Liver (tissue), 3 donors: ENCODE measurements at regions not wholly inside any gene's neighbourhood (a gene's known extent, or its start where the extent isn't known, plus 50 kb on each side); places are given as distances from the start of the nearest gene placed in this dataset.

ENCODE experiments used
- FOXA1 ChIP-seq: IDR thresholded peaks from 2 replicates; pipeline ENCODE4 v1.6.1; 2016; ENCODE audit warnings: antibody characterized with exemption
- GABPA ChIP-seq, 2 donors: IDR thresholded peaks in 1 of 2; conservative IDR thresholded peaks in 1 of 2; 2 replicates each; pipeline ENCODE4 v1.6.1; 2016; ENCODE audit warnings: antibody characterized with exemption in 2 of 2, mild to moderate bottlenecking in 1 of 2, moderate library complexity in 1 of 2
- JUND ChIP-seq, 2 donors: IDR thresholded peaks; 2 replicates each; pipeline ENCODE4 v1.6.1; 2016; ENCODE audit warnings: antibody characterized with exemption in 2 of 2
- RAD21 ChIP-seq, 2 donors: IDR thresholded peaks; 2 replicates each; pipeline ENCODE4 v1.6.1; 2016; ENCODE audit warnings: antibody characterized with exemption in 2 of 2, mild to moderate bottlenecking in 2 of 2
- SP1 ChIP-seq: IDR thresholded peaks from 2 replicates; pipeline ENCODE4 v1.6.1; 2018; ENCODE audit warnings: antibody characterized with exemption, mild to moderate bottlenecking
- TAF1 ChIP-seq: conservative IDR thresholded peaks from 2 replicates; pipeline ENCODE4 v1.6.1; 2016; ENCODE audit warnings: antibody characterized with exemption, mild to moderate bottlenecking
- YY1 ChIP-seq: IDR thresholded peaks from 2 replicates; pipeline ENCODE4 v1.6.1; 2016; ENCODE audit warnings: antibody characterized with exemption, mild to moderate bottlenecking
- TF ChIP-seq, protein P1 (sequence below): fragments of 150-350 bp; IDR thresholded peaks from 2 replicates; pipeline ENCODE4 v1.5.1; 2017; ENCODE audit warnings: improper control_type of control experiment, low read depth, low read length; ENCODE audit not compliant: missing input control
- TF ChIP-seq, protein P2 (sequence below): IDR thresholded peaks from 2 replicates; pipeline ENCODE4 v1.6.1; 2016; ENCODE audit warnings: antibody characterized with exemption
- TF ChIP-seq, protein P3 (sequence below): IDR thresholded peaks from 2 replicates; pipeline ENCODE4 v1.6.1; 2016; ENCODE audit warnings: antibody characterized with exemption, mild to moderate bottlenecking
- TF ChIP-seq, protein P4 (sequence below): IDR thresholded peaks from 2 replicates; pipeline ENCODE4 v1.6.1; 2016; ENCODE audit warnings: antibody characterized with exemption
- TF ChIP-seq, protein P5 (sequence below): IDR thresholded peaks from 2 replicates; pipeline ENCODE4 v1.6.1; 2016; ENCODE audit warnings: antibody characterized with exemption
- donor health status: healthy.
- donor health status: healthy.

DNA sequence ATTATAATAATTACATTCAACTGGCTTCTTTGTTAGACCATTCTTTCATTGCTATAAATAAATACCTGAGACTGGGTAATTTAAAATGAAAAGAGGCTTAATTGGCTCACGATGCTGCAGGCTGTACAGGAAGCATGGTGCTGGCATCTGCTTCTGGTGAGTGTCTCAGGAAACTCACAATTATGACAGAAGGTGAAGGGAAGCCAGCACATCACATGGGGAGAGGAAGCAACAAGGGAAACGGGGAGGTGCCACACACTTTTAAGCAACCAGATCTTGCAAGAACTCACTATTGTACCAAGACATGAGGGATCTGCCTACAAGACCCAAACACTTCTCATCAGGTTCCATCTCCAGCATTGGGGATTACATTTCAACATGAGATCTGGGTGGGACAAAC is 413.1 kb upstream of the ARRDC4 start:
- TF ChIP-seq, protein P1, sequence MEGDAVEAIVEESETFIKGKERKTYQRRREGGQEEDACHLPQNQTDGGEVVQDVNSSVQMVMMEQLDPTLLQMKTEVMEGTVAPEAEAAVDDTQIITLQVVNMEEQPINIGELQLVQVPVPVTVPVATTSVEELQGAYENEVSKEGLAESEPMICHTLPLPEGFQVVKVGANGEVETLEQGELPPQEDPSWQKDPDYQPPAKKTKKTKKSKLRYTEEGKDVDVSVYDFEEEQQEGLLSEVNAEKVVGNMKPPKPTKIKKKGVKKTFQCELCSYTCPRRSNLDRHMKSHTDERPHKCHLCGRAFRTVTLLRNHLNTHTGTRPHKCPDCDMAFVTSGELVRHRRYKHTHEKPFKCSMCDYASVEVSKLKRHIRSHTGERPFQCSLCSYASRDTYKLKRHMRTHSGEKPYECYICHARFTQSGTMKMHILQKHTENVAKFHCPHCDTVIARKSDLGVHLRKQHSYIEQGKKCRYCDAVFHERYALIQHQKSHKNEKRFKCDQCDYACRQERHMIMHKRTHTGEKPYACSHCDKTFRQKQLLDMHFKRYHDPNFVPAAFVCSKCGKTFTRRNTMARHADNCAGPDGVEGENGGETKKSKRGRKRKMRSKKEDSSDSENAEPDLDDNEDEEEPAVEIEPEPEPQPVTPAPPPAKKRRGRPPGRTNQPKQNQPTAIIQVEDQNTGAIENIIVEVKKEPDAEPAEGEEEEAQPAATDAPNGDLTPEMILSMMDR = no peak
- TF ChIP-seq, protein P2, sequence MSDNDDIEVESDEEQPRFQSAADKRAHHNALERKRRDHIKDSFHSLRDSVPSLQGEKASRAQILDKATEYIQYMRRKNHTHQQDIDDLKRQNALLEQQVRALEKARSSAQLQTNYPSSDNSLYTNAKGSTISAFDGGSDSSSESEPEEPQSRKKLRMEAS = no peak
- TF ChIP-seq, protein P3, sequence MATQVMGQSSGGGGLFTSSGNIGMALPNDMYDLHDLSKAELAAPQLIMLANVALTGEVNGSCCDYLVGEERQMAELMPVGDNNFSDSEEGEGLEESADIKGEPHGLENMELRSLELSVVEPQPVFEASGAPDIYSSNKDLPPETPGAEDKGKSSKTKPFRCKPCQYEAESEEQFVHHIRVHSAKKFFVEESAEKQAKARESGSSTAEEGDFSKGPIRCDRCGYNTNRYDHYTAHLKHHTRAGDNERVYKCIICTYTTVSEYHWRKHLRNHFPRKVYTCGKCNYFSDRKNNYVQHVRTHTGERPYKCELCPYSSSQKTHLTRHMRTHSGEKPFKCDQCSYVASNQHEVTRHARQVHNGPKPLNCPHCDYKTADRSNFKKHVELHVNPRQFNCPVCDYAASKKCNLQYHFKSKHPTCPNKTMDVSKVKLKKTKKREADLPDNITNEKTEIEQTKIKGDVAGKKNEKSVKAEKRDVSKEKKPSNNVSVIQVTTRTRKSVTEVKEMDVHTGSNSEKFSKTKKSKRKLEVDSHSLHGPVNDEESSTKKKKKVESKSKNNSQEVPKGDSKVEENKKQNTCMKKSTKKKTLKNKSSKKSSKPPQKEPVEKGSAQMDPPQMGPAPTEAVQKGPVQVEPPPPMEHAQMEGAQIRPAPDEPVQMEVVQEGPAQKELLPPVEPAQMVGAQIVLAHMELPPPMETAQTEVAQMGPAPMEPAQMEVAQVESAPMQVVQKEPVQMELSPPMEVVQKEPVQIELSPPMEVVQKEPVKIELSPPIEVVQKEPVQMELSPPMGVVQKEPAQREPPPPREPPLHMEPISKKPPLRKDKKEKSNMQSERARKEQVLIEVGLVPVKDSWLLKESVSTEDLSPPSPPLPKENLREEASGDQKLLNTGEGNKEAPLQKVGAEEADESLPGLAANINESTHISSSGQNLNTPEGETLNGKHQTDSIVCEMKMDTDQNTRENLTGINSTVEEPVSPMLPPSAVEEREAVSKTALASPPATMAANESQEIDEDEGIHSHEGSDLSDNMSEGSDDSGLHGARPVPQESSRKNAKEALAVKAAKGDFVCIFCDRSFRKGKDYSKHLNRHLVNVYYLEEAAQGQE = no peak
- TF ChIP-seq, protein P4, sequence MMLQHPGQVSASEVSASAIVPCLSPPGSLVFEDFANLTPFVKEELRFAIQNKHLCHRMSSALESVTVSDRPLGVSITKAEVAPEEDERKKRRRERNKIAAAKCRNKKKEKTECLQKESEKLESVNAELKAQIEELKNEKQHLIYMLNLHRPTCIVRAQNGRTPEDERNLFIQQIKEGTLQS = no peak
- no peak for TF ChIP-seq TAF1
- TF ChIP-seq, protein P5, sequence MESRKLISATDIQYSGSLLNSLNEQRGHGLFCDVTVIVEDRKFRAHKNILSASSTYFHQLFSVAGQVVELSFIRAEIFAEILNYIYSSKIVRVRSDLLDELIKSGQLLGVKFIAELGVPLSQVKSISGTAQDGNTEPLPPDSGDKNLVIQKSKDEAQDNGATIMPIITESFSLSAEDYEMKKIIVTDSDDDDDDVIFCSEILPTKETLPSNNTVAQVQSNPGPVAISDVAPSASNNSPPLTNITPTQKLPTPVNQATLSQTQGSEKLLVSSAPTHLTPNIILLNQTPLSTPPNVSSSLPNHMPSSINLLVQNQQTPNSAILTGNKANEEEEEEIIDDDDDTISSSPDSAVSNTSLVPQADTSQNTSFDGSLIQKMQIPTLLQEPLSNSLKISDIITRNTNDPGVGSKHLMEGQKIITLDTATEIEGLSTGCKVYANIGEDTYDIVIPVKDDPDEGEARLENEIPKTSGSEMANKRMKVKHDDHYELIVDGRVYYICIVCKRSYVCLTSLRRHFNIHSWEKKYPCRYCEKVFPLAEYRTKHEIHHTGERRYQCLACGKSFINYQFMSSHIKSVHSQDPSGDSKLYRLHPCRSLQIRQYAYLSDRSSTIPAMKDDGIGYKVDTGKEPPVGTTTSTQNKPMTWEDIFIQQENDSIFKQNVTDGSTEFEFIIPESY = no peak
- no peak for TF ChIP-seq YY1
- TF ChIP-seq SP1 = no peak
- TF ChIP-seq RAD21 (IDR thresholded peaks at IDR 0.05) = no peak
- TF ChIP-seq JUND (IDR thresholded peaks at IDR 0.05) = no peak
- no peak for TF ChIP-seq FOXA1
- no peak for TF ChIP-seq GABPA (IDR thresholded peaks at IDR 0.05 in 1 of 2, conservative IDR thresholded peaks at IDR 0.05 in 1 of 2)
